Kidney (tissue), 13 donors: ENCODE measurements at regions not wholly inside any gene's neighbourhood (a gene's known extent, or its start where the extent isn't known, plus 50 kb on each side); places are given as distances from the start of the nearest gene placed in this dataset.

Experiments used
- DNase-seq, 5 donors: peaks; one replicate each; pipeline ENCODE4 v3.0.0-alpha.2; 2013 to 2020
- FAIRE-seq: peaks from 2 replicates; lab custom pipeline; 2012; peaks lifted over from hg19 to GRCh38; lab: Jason Lieb, UNC
- H3K27ac ChIP-seq, 2 donors: one replicate each; pipeline ENCODE4 v1.7.0; 2013; ENCODE audit warnings: low read depth in 2 of 2, low read length in 2 of 2, inconsistent platforms in 1 of 2
- H3K27me3 ChIP-seq: one replicate; pipeline ENCODE4 v1.7.1; 2013; ENCODE audit warnings: low read length, inconsistent platforms; ENCODE audit not compliant: control insufficient read depth, insufficient read depth
- H3K36me3 ChIP-seq, 3 donors: one replicate each; pipeline versions ENCODE4 v1.7.0 to v1.7.1; 2013; ENCODE audit warnings: low read length in 3 of 3, control low read depth in 1 of 3, inconsistent platforms in 1 of 3; ENCODE audit not compliant: insufficient read depth in 3 of 3, control insufficient read depth in 2 of 3
- H3K4me1 ChIP-seq, 3 donors: one replicate each; pipeline versions ENCODE4 v1.7.0 to v1.7.1; 2013; ENCODE audit warnings: low read length in 3 of 3, inconsistent platforms in 1 of 3, low read depth in 1 of 3; ENCODE audit not compliant: control insufficient read depth in 2 of 3, insufficient read depth in 2 of 3
- H3K4me3 ChIP-seq, 3 donors: one replicate each; pipeline versions ENCODE4 v1.7.0 to v1.8.1; 2013; ENCODE audit warnings: low read length in 3 of 3, control low read depth in 1 of 3, inconsistent platforms in 1 of 3
- H3K9ac ChIP-seq, 3 donors: one replicate each; pipeline versions ENCODE4 v1.7.0 to v1.7.1; 2013; ENCODE audit warnings: low read length in 3 of 3, control low read depth in 1 of 3, inconsistent platforms in 1 of 3
- H3K9me3 ChIP-seq, 3 donors: one replicate each; pipeline versions ENCODE4 v1.7.0 to v1.7.1; 2013; ENCODE audit warnings: low read length in 3 of 3, control low read depth in 1 of 3, inconsistent platforms in 1 of 3; ENCODE audit not compliant: control insufficient read depth in 2 of 3, insufficient read depth in 1 of 3
- CTCF ChIP-seq: IDR thresholded peaks from 3 replicates; pipeline ENCODE4 v1.5.1; 2012; ENCODE audit warnings: mild to moderate bottlenecking, moderate library complexity, borderline replicate concordance; ENCODE audit not compliant: insufficient read depth; ENCODE audit errors: extremely low read depth
- intact Hi-C: fragments of 100-400 bp; cut with DNase I; formaldehyde crosslinking; loops from one replicate; pipeline ENCODE4 v1.11.1; 2022
- donor health status: control.
- donor health status: control.
- donor health status: control.
- donor health status: control.
- donor health status: control.
- donor health status: DM: yes; HTN: yes; CAD: no.
- donor health status: Normal renal cell carcinoma (clear cell type).

- no peaks in the 10 kb centered on the region for H3K27me3 ChIP-seq
- DNase-seq (no peak), FAIRE-seq (no peak)
- H3K4me1 ChIP-seq = no peaks in the 10 kb centered on the region
- intact Hi-C loops = no loop called here
- no peaks in the 10 kb centered on the region for H3K36me3 ChIP-seq
- no peak overlapping the region for H3K4me3 ChIP-seq
- no peak overlapping the region for H3K27ac ChIP-seq
- H3K9ac ChIP-seq = no peak overlapping the region
- H3K9me3 ChIP-seq = no peaks in the 10 kb centered on the region
- no peak for TF ChIP-seq CTCF
These were observed 236.6 kb downstream of the GPD2 start for GRCh38 chr2:156672556-156673332.

GRCh38 chr2:156673333-156673615 lies 237.1 kb downstream of the GPD2 start:
- intact Hi-C loops = no loop called here
- no peak for FAIRE-seq
- no peak for DNase-seq

GRCh38 chr2:156673981-156674380 lies 237.8 kb downstream of the GPD2 start:
- Histone ChIP-seq H3K27me3 (no peaks in the 10 kb centered on the region), H3K36me3 (no peaks in the 10 kb centered on the region), H3K9ac (no peak overlapping the region), H3K4me3 (no peak overlapping the region), H3K4me1 (no peaks in the 10 kb centered on the region), H3K27ac (no peak overlapping the region), H3K9me3 (no peaks in the 10 kb centered on the region)
- intact Hi-C loops = no loop called here
- DNase-seq (no peak), FAIRE-seq (no peak)
- TF ChIP-seq CTCF = no peak

More at GRCh38 chr2:156673333-156673615, 237.1 kb downstream of the GPD2 start:
- TF ChIP-seq CTCF = no peak
- no peaks in the 10 kb centered on the region for H3K9me3 ChIP-seq
- H3K9ac ChIP-seq = no peak overlapping the region
- no peak overlapping the region for H3K4me3 ChIP-seq
- no peaks in the 10 kb centered on the region for H3K27me3 ChIP-seq
- no peak overlapping the region for H3K27ac ChIP-seq
- H3K4me1 ChIP-seq = no peaks in the 10 kb centered on the region
- H3K36me3 ChIP-seq = no peaks in the 10 kb centered on the region

- Histone ChIP-seq H3K4me1 (no peaks in the 10 kb centered on the region), H3K27me3 (no peaks in the 10 kb centered on the region), H3K4me3 (no peak overlapping the region), H3K27ac (no peak overlapping the region), H3K9me3 (no peaks in the 10 kb centered on the region), H3K9ac (no peak overlapping the region), H3K36me3 (no peaks in the 10 kb centered on the region)
- no peak for DNase-seq
- intact Hi-C loops = no loop called here
- no peak for FAIRE-seq
- TF ChIP-seq CTCF = no peak
These were observed 239.7 kb downstream of the GPD2 start for GRCh38 chr2:156675896-156676295.
